ENCODE measurements at regions not wholly inside any gene's neighbourhood (a gene's known extent, or its start where the extent isn't known, plus 50 kb on each side); places are given as distances from the start of the nearest gene placed in this dataset.
"Not testable (repeated sequence)": the region's sequence is repeated elsewhere in the genome, so short reads cannot be mapped to it uniquely, and the experiment has no call there.

DNA sequence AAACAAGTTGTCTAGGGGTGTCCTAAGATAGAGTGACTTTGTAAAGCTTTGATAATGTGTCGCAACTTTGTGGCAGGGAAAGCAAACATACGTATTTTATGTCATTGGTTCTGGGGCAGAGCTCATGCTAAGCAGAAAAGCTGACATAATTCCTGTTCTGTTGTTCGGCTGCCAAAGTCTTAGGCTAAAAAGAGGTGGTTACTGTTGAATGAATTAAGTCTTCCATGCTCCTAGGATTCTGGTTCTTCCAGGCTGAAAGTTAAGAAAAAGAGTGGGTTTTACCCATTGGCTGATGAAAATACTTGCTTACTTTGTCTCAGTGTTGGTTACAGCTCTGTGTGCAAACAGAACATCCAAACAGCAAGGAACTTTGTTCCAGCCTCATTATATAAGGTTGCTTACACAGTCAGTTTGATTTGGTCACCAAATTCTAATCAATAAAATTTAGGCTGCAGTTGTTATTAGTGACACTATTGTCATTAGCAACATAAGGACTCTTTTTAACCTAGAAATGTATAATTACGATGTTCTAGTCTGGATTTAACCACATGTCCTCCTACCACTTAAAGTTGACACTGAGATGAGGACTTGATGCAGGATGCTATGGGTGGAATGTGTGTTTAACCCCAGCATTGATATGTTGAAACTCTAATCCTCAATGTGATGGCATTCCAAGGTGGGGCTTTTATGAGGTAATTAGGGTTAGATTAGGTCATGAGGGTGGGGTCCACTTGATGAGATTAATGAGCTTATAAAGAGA lies 114.0 kb upstream of the GOT2 start:
- Histone ChIP-seq H3K4me1 (ENCODE audit: low read depth) (peaks cover 11% of the 10 kb centered on the region), H3K9me3 (ENCODE audit: low read depth) (no peaks in the 10 kb centered on the region), H3K27ac (no peak overlapping the region), H3K27me3 (no peaks in the 10 kb centered on the region), H3K36me3 (no peaks in the 10 kb centered on the region), H3K4me3 (no peak overlapping the region)
- TF ChIP-seq, protein P1, sequence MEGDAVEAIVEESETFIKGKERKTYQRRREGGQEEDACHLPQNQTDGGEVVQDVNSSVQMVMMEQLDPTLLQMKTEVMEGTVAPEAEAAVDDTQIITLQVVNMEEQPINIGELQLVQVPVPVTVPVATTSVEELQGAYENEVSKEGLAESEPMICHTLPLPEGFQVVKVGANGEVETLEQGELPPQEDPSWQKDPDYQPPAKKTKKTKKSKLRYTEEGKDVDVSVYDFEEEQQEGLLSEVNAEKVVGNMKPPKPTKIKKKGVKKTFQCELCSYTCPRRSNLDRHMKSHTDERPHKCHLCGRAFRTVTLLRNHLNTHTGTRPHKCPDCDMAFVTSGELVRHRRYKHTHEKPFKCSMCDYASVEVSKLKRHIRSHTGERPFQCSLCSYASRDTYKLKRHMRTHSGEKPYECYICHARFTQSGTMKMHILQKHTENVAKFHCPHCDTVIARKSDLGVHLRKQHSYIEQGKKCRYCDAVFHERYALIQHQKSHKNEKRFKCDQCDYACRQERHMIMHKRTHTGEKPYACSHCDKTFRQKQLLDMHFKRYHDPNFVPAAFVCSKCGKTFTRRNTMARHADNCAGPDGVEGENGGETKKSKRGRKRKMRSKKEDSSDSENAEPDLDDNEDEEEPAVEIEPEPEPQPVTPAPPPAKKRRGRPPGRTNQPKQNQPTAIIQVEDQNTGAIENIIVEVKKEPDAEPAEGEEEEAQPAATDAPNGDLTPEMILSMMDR (IDR thresholded peaks at IDR 0.05; ENCODE audit: low read depth, low read length), result no peak
- no peak for DNase-seq (ENCODE audit: low read depth in 1 of 2, low spot score in 1 of 2)

DNA sequence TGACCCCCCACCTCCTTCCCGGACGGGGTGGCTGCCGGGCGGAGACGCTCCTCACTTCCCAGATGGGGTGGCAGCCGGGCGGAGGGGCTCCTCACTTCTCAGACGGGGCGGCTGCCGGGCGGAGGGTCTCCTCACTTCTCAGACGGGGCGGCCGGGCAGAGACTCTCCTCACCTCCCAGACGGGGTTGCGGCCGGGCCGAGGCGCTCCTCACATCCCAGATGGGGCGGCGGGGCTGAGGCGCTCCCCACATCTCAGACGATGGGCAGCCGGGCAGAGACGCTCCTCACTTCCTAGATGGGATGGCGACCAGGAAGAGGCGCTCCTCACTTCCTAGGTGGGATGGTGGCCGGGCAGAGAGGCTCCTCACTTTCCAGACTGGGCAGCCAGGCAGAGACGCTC lies 112.1 kb upstream of the GOT2 start:
- not testable (repeated sequence) for H3K27ac ChIP-seq; DNase-seq (ENCODE audit: low read depth in 1 of 2, low spot score in 1 of 2); H3K36me3 ChIP-seq; H3K27me3 ChIP-seq; H3K4me3 ChIP-seq; H3K9me3 ChIP-seq (ENCODE audit: low read depth)
- H3K4me1 ChIP-seq (ENCODE audit: low read depth), result peaks cover 11% of the 10 kb centered on the region

DNA sequence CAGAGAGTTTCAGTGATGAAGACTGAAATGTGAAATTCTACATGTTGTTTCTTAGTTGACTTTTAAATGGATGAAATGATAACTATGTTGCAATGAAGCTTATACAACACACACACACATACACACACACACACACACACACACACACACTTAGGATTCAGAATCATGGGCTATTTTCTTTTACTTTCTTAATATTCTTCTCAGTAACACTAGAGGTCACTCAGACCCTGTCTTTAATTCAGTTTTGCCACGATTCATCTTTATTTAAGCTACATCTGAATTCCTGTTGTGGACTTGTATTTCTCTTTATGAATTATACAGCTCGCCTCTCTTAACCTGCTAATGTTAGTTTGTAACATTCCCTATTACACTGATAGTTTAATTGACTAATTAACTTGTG lies 109.6 kb upstream of the GOT2 start:
- Histone ChIP-seq H3K27ac (no peak overlapping the region), H3K4me1 (ENCODE audit: low read depth) (no peaks in the 10 kb centered on the region), H3K27me3 (no peaks in the 10 kb centered on the region), H3K4me3 (no peak overlapping the region), H3K9me3 (ENCODE audit: low read depth) (no peaks in the 10 kb centered on the region), H3K36me3 (no peaks in the 10 kb centered on the region)
- TF ChIP-seq, protein P1 (IDR thresholded peaks at IDR 0.05; ENCODE audit: low read depth, low read length), result no peak
- peak; percentile 9 to 35 for DNase-seq (ENCODE audit: low read depth in 1 of 2, low spot score in 1 of 2)

DNA sequence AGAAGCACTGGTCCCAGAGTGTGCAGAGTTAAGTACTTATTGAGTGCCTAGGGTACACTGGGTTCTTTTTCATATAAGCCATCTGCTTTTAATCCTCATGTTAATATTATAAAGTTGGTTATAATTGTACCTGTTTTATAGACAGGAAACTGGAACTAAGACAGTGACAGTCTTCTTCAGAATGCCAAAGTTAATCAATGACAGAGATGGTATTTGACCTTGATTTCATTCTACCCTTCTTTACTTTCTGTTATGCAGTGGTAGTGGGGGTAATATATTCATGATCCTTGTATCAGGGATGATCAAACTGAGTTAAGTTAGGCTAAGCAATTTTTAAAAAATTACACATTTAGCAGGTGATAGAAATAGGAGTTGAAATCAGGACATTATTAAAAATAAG lies 108.6 kb upstream of the GOT2 start:
- Histone ChIP-seq H3K4me1 (ENCODE audit: low read depth) (no peaks in the 10 kb centered on the region), H3K27ac (no peak overlapping the region), H3K4me3 (no peak overlapping the region), H3K36me3 (no peaks in the 10 kb centered on the region), H3K27me3 (no peaks in the 10 kb centered on the region), H3K9me3 (ENCODE audit: low read depth) (no peaks in the 10 kb centered on the region)
- TF ChIP-seq, protein P1 (IDR thresholded peaks at IDR 0.05; ENCODE audit: low read depth, low read length), result no peak
- DNase-seq (ENCODE audit: low read depth in 1 of 2, low spot score in 1 of 2), result no peak

DNA sequence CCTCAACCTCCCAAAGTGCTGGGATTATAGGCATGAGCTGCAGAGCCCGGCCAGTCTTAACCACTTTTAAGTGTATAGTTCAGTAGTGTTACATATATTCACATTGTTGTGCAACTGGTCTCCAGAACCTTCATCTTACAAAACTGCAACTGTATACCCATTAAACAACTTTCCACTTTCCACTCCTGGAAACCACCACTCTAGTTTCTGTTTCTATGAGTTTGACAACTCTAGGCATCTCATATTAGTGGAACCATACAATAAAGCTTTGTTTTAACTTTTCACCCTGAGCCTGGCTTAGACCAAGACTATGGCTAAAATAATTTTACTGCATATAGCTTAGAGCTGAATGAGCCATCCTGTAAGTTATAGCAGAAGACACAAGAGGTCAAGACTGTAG lies 108.0 kb upstream of the GOT2 start:
- no peak overlapping the region for H3K4me3 ChIP-seq
- H3K4me1 ChIP-seq (ENCODE audit: low read depth), result no peaks in the 10 kb centered on the region
- no peaks in the 10 kb centered on the region for H3K27me3 ChIP-seq
- H3K27ac ChIP-seq, result no peak overlapping the region
- no peaks in the 10 kb centered on the region for H3K36me3 ChIP-seq
- TF ChIP-seq, protein P1 (IDR thresholded peaks at IDR 0.05; ENCODE audit: low read depth, low read length), result no peak
- no peaks in the 10 kb centered on the region for H3K9me3 ChIP-seq (ENCODE audit: low read depth)
- DNase-seq (ENCODE audit: low read depth in 1 of 2, low spot score in 1 of 2), result no peak

DNA sequence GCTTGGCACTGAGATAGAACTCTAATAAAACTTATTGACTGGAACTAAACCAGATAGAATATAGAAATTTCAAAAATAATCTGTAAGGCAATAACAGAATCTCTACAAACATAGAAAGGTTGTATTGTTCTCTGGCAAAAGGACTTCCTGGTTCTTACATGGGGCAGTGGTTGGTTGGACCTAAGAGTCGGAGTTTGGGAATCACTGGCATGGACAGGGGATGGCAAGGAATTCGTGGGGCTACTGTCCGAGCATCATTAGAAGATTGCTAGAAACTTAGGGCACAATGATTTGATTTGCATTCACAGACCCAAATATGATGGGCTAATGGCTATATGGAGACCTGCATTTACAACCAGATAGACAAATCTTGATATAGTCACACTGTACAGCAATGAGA lies 103.8 kb upstream of the GOT2 start:
- no peaks in the 10 kb centered on the region for H3K27me3 ChIP-seq
- TF ChIP-seq, protein P1 (IDR thresholded peaks at IDR 0.05; ENCODE audit: low read depth, low read length), result no peak
- H3K36me3 ChIP-seq, result no peaks in the 10 kb centered on the region

More for the DNA sequence above, 103.8 kb upstream of the GOT2 start:
- Histone ChIP-seq H3K4me3 (no peak overlapping the region), H3K4me1 (ENCODE audit: low read depth) (no peaks in the 10 kb centered on the region), H3K9me3 (ENCODE audit: low read depth) (no peaks in the 10 kb centered on the region), H3K27ac (no peak overlapping the region)
- no peak for DNase-seq (ENCODE audit: low read depth in 1 of 2, low spot score in 1 of 2)

All from cardiac muscle cell (in vitro differentiated cells and primary cell).